ENCODE measurements at regions not wholly inside any gene's neighbourhood (a gene's known extent, or its start where the extent isn't known, plus 50 kb on each side); places are given as distances from the start of the nearest gene placed in this dataset.

GRCh38 chr10:1854271-1854670 is 116.9 kb upstream of the ADARB2 start:
- no peaks in the 10 kb centered on the region for H3K36me3 Mint-ChIP-seq (ENCODE audit: low read depth)
- no peak overlapping the region for H3K4me3 Mint-ChIP-seq
- no peaks in the 10 kb centered on the region for H3K9me3 Mint-ChIP-seq
- H3K4me1 Mint-ChIP-seq = no peaks in the 10 kb centered on the region
- TF ChIP-seq CTCF (IDR thresholded peaks at IDR 0.05; ENCODE audit: unreplicated experiment in 3 of 3) = no peak
- no peak overlapping the region for H3K27ac Mint-ChIP-seq
- H3K27me3 Mint-ChIP-seq (ENCODE audit: low read depth) = peaks cover 4% of the 10 kb centered on the region

DNA sequence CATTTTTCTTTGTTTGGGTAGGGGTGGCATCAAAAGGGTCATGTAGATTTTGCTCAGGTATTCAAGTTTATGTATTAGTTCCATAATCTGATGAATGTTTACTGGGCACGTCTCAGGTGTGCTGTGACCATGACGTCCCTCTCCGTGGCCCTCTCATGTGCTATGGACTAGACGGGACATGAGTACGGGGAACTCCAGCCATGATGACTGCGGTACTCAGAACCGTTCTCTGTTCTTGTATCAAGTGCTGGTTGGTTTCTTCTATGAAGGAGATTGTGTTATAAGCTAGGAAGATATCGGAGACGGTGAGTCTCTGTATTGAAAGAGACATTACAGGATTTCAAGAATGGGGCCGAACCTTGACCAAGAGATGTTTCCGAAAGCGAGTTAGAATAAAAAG is 116.5 kb upstream of the ADARB2 start:
- TF ChIP-seq CTCF (IDR thresholded peaks at IDR 0.05; ENCODE audit: unreplicated experiment in 3 of 3) = no peak
- Mint-ChIP-seq H3K4me3 (no peak overlapping the region), H3K27me3 (ENCODE audit: low read depth) (peaks cover 4% of the 10 kb centered on the region), H3K9me3 (no peaks in the 10 kb centered on the region), H3K27ac (no peak overlapping the region), H3K4me1 (no peaks in the 10 kb centered on the region), H3K36me3 (ENCODE audit: low read depth) (no peaks in the 10 kb centered on the region)

GRCh38 chr10:1852841-1853240 is 115.5 kb upstream of the ADARB2 start:
- H3K4me1 Mint-ChIP-seq = no peaks in the 10 kb centered on the region
- no peak for TF ChIP-seq CTCF (IDR thresholded peaks at IDR 0.05; ENCODE audit: unreplicated experiment in 3 of 3)
- H3K9me3 Mint-ChIP-seq = peaks cover 3% of the 10 kb centered on the region
- no peaks in the 10 kb centered on the region for H3K36me3 Mint-ChIP-seq (ENCODE audit: low read depth)
- H3K27me3 Mint-ChIP-seq (ENCODE audit: low read depth) = peaks cover 3% of the 10 kb centered on the region
- H3K27ac Mint-ChIP-seq = no peak overlapping the region
- H3K4me3 Mint-ChIP-seq = no peak overlapping the region

- no peak for TF ChIP-seq CTCF (IDR thresholded peaks at IDR 0.05; ENCODE audit: unreplicated experiment in 3 of 3)
- H3K4me3 Mint-ChIP-seq = no peak overlapping the region
- H3K27ac Mint-ChIP-seq = no peak overlapping the region
- peaks cover 3% of the 10 kb centered on the region for H3K9me3 Mint-ChIP-seq
- H3K36me3 Mint-ChIP-seq (ENCODE audit: low read depth) = no peaks in the 10 kb centered on the region
- H3K27me3 Mint-ChIP-seq (ENCODE audit: low read depth) = no peaks in the 10 kb centered on the region
- no peaks in the 10 kb centered on the region for H3K4me1 Mint-ChIP-seq
Observed at GRCh38 chr10:1851762-1852161, 114.4 kb upstream of the ADARB2 start.

- TF ChIP-seq CTCF (IDR thresholded peaks at IDR 0.05; ENCODE audit: unreplicated experiment in 3 of 3) = no peak
- Mint-ChIP-seq H3K4me1 (no peaks in the 10 kb centered on the region), H3K9me3 (peaks cover 3% of the 10 kb centered on the region), H3K4me3 (no peak overlapping the region), H3K27me3 (ENCODE audit: low read depth) (no peaks in the 10 kb centered on the region), H3K36me3 (ENCODE audit: low read depth) (no peaks in the 10 kb centered on the region), H3K27ac (no peak overlapping the region)
Observed at GRCh38 chr10:1850971-1851527, 113.7 kb upstream of the ADARB2 start.

DNA sequence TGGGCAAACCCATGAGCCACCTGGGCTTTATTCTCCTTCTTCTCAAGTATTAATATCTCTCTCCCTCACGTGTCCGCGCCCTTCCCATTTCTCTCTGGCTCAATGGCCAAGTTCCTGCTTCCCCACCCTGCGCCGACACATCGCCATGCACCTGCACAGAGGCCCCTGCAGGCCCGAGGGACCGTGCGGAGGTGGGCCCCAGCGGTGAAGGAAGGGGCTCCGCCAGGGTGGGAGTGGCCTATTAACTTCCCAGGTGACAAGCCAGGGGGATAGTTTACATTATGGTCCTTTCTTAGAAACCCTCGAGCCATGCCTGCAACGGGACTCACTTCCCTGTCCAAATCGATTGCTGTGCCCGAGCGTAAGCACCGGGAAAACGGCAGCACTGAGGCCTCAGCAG is 110.0 kb upstream of the ADARB2 start:
- no peak for TF ChIP-seq CTCF (IDR thresholded peaks at IDR 0.05; ENCODE audit: unreplicated experiment in 3 of 3)
- no peaks in the 10 kb centered on the region for H3K4me1 Mint-ChIP-seq
- no peak overlapping the region for H3K4me3 Mint-ChIP-seq
- peaks cover 5% of the 10 kb centered on the region for H3K27me3 Mint-ChIP-seq (ENCODE audit: low read depth)
- no peaks in the 10 kb centered on the region for H3K36me3 Mint-ChIP-seq (ENCODE audit: low read depth)
- H3K27ac Mint-ChIP-seq = no peak overlapping the region
- peaks cover 3% of the 10 kb centered on the region for H3K9me3 Mint-ChIP-seq

All from nephron (organoid).